H1 (cell line): ENCODE measurements at regions not wholly inside any gene's neighbourhood (a gene's known extent, or its start where the extent isn't known, plus 50 kb on each side); places are given as distances from the start of the nearest gene placed in this dataset.

Experiments
- ASH2L ChIP-seq: fragments of 200-600, 300-600 bp; sonication (generic); IDR thresholded peaks from one replicate; pipeline ENCODE4 v1.7.1; 2017; ENCODE audit warnings: low read length
- CTBP2 ChIP-seq: IDR thresholded peaks from 2 replicates; pipeline ENCODE4 v1.7.0; 2011; ENCODE audit warnings: borderline replicate concordance, mild to moderate bottlenecking, moderate library complexity, mixed read lengths, low read length; ENCODE audit not compliant: insufficient read depth, insufficient read length
- KDM5A ChIP-seq: fragments of 200-600 bp; IDR thresholded peaks from 2 replicates; pipeline ENCODE4 v1.7.1; 2012; ENCODE audit warnings: mild to moderate bottlenecking, low read length, inconsistent platforms, mixed read lengths
- TBP ChIP-seq: IDR thresholded peaks from 2 replicates; pipeline ENCODE4 v1.6.1; 2011; ENCODE audit warnings: low read depth, low read length, improper control_type of control experiment
- ZNF274 ChIP-seq: IDR thresholded peaks from 2 replicates; pipeline ENCODE4 v1.7.0; 2012; ENCODE audit warnings: low read length, borderline replicate concordance; ENCODE audit errors: extremely low read depth

- TF ChIP-seq TBP, result no peak
- TF ChIP-seq ZNF274, result no peak
- no peak for TF ChIP-seq KDM5A
- TF ChIP-seq CTBP2, result no peak
- no peak for TF ChIP-seq ASH2L
Observed at GRCh38 chr12:43094886-43095575, 457.0 kb downstream of the ADAMTS20 start (continued).
